CD4-positive, alpha-beta T cell treated with Interleukin-2 at 100 ng/mL for 4 hours (primary cell): ENCODE measurements at regions not wholly inside any gene's neighbourhood (a gene's known extent, or its start where the extent isn't known, plus 50 kb on each side); places are given as distances from the start of the nearest gene placed in this dataset.

Source experiments
- DNase-seq: peaks from one replicate; pipeline ENCODE4 v3.0.0-alpha.2; 2020; ENCODE audit warnings: low spot score

DNA sequence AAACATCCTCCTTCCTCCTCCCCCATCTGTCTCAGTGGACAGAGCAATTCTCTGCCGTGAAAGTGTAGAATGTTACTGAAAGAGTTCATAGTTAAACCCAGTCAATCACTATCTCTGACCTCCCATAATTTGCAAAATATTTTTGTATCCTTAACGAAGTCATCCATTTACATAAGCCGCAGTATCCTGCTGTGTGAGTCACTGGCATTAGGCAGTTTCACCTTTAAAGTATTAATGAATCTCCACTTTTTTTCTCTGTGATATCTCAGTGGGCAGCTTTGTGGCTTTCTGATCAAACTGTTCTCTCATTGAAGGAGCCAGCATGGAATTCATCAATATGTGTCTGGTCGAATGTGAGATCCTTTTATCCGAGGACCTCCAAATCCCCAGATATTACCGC, 678.6 kb upstream of the TENM3 start:
- no peak for DNase-seq

DNA sequence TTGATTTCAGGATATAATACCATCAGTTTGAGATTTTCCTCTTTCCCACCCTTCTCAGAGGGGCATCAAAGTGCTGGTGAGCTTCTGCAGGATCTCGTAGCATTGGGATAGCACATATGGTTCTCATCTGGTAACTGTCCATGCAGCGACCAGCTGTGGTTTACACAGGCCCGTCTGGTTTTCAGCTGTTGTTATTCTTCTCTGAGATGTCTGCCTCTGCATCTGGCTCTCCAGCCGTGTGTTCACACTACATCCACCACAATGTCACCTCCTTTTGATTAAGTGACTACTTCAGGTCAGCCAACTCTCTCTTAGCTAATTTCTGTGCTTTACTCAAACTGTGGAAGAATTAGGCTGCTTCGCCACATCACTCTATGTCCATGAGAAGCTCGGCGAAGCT, 676.7 kb upstream of the TENM3 start:
- no peak for DNase-seq

DNA sequence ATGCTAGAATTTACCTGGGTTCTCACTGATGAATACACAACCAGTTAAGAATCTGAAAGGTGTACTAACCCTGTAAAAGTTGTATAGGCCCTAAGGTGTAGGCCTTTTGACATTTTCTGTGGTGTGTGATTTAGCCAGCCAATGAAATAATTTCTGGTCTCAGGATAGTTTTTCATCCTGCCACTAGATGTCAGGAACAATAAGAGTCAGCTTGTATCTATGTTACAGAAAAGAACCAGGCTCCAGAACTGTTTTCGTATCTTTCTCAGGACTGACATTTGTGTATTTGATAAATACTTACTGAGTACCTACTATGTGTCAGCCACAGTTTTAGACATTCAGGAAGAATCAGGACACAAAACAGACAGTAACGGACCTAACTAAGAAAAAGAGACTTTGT, 673.6 kb upstream of the TENM3 start:
- no peak for DNase-seq

GRCh38 chr4:181578911-181579310, 664.3 kb upstream of the TENM3 start:
- no peak for DNase-seq

- DNase-seq = no peak
Observed at GRCh38 chr4:181579486-181579885, 663.7 kb upstream of the TENM3 start.

GRCh38 chr4:181581983-181582382, 661.2 kb upstream of the TENM3 start:
- DNase-seq = no peak

- DNase-seq = no peak
Observed at GRCh38 chr4:181582595-181582994, 660.6 kb upstream of the TENM3 start.

DNA sequence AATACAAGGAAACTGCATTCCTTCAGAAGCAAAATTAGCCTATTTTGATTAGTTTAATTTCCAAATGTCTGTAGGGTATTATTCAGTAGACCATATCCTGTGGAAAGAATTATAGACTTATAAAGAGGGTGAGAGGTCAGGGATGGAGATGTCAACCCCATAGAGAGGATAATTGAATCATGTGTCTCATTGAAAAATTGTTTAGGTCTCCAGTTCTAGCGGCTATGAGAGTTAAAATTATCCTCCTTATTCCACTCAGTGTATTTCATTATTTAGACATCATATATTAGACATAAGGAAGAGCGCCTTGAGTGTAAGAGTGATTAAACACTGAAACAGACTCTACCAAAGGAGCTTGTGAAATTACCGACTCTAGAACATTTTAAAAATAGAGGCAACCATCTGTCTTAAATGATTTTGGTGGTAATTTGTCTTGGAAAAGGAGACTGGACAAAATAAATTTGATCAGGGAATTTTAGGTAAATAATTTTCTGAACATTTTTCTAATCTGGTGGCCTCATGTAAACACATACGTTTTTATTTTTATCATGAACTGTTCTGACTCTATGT, 654.4 kb upstream of the TENM3 start:
- DNase-seq = no peak

DNA sequence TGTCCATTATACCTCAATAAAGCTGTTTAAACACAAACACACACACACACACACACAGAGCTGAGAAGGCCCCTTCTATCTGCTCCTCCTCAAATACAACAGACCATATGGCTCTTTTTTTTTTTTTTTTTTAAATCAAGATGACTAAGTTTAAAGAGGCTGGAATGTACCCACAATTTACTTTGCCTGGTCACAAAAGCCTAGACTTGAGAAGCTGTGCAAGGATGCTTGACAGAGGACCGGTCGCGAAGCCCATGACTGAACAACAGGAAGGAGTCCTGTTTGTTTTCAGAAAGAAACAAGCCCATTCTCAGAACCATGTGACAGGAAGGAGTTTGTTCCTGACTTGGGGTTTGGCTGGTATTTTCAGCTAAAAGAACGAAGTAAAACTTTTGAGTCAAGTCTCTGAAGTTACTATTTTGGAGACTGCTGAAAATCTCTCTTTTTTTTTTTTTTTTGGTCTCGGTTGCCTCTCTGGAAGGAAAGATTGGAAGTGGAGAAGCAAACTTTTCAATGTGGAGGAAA, 650.9 kb upstream of the TENM3 start:
- no peak for DNase-seq

DNA sequence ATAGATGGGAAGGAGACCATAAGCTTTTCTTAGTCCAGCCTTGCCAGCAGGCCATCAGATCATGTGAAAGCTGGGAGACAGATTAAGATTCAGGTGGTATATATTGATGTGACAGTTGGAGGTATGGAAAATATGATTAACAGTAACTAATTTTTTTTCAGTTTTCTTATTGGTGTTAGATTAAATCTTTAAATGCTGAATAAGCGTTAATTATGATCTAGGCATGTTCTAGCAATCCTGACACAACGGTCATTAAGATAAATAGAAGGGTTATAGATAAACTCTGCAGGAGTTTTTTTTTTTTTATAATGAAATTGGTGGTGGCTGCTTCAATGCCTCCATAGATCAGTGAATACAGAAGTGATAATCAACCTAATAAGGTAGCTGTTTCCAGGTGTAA, 649.5 kb upstream of the TENM3 start:
- no peak for DNase-seq

DNA sequence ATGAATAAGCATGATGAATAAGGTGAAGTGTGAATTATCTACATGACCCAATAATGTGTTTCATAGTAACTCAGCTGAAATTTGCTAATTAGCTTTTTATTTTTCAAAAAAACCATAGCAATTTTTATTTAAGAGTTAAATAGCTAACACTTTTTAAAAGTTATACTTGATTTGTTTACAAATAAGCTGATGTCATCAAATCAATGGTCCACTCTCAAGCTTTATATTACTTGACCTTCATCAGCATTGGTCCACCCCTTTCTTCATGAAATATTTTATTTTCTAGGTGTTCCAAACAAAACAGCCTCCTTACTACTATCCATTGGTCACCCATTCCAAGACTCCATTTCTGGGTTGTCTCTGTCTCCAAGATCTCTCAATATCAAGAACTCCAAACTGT, 649.0 kb upstream of the TENM3 start:
- DNase-seq = no peak

GRCh38 chr4:181595716-181596115, 647.5 kb upstream of the TENM3 start:
- no peak for DNase-seq

DNA sequence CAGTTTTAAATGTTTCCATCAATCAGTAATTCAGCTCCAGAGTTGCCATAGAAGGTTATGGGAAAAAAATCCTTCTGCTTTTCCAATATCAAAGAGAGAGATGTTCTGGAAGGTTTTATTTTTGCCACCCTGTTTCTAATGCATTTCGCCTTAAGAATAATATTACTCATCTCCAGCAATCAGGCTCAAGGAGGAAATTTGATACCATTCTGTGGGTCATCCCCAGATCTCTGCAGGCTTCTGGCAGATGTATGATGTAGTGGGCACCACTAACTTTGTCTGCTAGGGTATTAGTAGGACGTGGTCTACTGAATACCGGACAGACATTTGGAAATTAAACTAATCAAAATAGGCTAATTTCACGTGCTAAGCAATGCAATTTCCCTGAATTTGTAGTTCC, 645.4 kb upstream of the TENM3 start:
- DNase-seq = no peak

DNA sequence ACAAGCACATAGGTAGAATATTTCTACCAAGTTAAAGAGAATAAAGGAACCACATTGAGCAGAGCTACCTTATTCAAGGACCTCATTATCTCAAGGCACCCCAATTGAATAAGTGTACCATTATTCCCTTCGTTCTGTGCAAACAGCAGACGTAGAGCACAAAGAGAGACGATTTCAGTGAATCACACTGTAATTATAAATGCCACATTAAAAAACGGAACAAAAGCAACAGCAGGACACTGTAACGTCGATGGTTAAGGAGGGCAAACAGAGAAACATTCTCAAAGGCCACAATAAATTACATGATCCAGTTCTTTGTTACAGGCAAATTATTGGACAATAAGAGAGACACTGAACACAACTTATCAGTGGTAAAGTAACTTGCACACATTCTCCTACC, 644.1 kb upstream of the TENM3 start:
- DNase-seq = no peak

DNA sequence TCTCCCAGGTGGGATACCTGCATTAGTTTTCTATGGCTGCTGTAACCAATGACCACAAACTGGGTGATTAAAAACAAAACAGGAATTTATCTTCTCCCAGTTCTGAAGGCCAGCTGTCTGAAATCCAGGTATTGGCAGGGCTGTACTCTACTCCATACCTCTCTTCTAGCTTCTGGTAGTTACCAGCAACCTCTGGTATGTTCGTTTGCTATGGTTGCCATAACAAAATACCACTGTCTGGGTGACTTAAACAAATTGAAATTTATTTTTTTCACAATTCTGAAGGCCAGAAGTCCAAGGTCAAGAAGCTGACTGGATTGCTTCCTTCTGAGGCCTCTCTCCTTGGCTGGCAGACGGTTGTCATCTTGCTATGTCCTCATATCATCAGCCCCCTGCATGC, 642.1 kb upstream of the TENM3 start:
- no peak for DNase-seq

DNA sequence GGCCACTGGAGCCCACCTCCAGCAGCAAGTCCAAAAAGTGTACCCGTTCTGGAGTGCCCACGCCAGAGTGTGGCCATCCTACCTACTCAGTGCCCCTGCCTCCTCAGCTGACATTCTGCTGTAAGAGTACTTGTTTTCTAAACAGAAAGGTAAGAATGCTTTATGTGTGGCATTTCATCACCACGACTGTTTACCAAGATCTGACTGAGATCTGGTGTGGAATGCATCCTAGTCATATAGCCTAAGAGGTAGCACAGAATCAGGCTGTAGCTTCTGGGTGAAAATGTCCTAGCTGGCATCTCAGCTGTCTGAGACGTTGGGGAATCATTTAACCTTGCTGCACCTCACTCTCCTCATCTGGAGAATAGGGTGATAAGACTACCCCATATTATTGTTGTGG, 638.7 kb upstream of the TENM3 start:
- DNase-seq = no peak

DNA sequence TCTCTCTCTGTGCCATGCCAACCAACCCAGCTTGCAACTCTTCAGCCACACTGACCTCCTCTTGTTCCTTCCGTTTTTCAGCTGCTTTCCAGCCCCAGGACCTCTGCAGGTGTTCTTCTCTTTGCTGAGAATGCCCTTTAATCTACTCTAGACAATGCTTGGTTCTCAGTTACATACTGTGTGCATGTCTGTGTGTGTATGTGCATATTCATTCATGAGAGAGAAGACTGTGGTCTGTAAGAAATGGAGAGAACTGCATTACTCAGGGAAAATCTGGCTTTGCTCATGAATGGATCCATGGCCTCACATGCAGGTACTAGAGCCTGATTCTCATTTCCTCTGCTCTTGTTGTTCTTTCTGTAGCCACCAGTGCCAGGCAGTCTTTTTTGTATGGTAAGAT, 636.9 kb upstream of the TENM3 start:
- no peak for DNase-seq

DNA sequence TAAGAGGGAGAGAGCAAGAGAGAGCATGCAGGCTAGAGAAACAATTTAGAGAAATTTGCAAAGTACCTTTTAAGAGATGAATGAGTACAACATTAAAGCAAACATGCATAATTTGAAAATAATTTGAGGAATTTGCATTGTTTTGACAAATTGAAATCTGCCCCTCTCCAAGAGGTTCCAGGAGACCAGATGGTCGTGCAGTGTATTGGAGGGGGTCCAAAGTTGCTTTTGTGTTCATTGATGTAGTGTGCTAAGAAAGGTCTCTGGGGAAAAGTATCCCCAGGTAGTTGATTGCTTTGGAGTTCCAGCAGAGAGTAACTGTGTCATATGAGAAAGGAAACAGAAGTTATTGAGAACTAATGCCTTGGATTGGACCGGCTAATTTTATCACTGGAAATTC, 635.0 kb upstream of the TENM3 start:
- no peak for DNase-seq

DNA sequence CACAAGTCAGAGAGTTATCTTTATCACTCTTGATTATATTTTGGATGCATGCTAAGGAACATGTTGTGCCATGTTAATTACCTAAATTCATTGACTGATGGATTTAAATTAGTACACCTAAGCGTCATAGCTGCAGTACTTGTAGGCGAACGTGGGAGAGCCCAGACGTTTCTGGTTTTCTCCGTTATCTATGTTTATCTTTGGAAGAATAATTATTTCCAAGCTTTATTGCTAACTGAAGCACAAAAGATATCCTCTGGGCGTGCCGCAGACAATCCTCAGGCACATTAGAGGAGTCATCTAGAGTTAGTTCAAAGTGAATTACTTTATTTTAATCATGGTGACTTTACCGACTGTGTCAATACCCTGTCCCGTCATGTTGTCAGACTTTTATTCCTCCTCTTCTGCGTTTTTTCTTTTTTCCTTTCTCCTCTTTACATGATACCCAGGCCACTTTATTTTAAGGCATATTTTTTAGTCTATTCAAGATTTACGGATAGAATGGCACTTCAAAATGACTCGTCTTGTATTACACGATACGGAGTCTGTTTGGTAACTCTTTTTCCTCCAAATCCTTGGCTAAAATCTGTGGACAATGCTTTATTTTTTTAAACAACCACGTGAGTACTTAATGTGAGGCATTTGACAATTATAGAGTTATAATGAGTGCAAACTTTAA, 632.0 kb upstream of the TENM3 start:
- no peak for DNase-seq

DNA sequence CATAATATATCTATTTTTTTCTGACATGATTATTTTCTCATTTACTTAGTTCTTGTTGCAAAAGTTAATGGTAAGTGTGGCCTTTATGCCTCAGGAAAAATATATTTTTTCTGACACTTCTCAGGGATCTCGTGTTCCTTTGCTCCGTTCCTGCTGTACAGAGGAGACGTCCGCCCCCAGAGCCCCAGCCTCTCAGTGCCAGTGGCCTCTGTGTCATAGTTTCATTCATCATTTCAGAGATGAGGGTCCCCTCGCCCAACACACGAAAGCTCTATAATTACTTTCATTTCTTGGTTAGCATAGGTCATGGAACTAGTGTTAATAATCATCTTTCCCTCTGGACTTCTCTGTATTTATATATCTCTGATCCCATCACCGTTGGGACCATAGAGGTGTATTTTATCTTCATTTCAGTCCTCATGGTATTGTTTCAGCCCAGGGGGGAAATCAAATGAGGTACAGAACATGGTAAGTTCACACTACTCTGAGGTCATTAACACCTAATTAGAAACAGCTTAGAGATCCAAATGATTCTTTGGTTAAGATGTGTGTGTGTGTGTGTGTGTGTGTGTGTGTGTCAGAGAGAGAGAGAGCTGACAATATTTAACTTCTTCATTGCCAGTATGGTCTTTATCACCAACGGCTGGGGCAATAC, 631.1 kb upstream of the TENM3 start:
- DNase-seq = no peak

DNA sequence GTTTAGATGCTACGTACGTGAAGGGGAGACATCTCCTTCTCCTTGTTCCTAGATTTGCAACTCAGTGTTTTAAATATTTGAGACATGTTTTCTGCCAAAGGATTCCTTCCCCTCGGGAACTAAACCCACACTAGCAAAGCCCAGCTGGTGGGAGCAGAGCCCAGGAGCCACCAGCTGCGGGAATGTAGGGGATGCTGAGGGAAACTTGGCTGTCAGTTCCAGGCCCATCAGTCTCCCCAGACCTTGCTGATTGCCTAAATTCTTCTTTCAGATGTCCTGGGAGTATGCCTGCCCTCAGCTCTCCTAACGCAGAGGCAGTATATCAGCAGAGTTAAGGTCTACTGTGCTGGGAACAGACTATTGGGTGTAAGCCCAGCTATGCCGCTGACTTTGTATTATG, 630.0 kb upstream of the TENM3 start:
- DNase-seq = no peak

- no peak for DNase-seq
Observed at GRCh38 chr4:181618038-181618618, 625.1 kb upstream of the TENM3 start.

GRCh38 chr4:181618896-181619295, 624.3 kb upstream of the TENM3 start:
- DNase-seq = no peak
